ENCODE measurements at regions not wholly inside any gene's neighbourhood (a gene's known extent, or its start where the extent isn't known, plus 50 kb on each side); places are given as distances from the start of the nearest gene placed in this dataset.

GRCh38 chr1:188476606-188477005 is 1647.9 kb downstream of the PLA2G4A start:
- no peak overlapping the region for H3K4me3 ChIP-seq (ENCODE audit: low read length)
- no peaks in the 10 kb centered on the region for H3K9me3 ChIP-seq (ENCODE audit: control insufficient read depth, insufficient read depth, low read length)
- no peaks in the 10 kb centered on the region for H3K36me3 ChIP-seq (ENCODE audit: control insufficient read depth, insufficient read depth, low read length)
- H3K27ac ChIP-seq (ENCODE audit: low read length): no peak overlapping the region
- no peaks in the 10 kb centered on the region for H3K4me1 ChIP-seq (ENCODE audit: control insufficient read depth, insufficient read depth, low read length)
- no CpG with 5 or more reads among the region's 1 CpG for WGBS (ENCODE audit: insufficient coverage, insufficient read length)
- no peak for DNase-seq (ENCODE audit: low read depth, low spot score)
- H3K27me3 ChIP-seq (ENCODE audit: control insufficient read depth, insufficient read depth, low read length): no peaks in the 10 kb centered on the region

- H3K4me1 ChIP-seq (ENCODE audit: control insufficient read depth, insufficient read depth, low read length): no peaks in the 10 kb centered on the region
- no peaks in the 10 kb centered on the region for H3K36me3 ChIP-seq (ENCODE audit: control insufficient read depth, insufficient read depth, low read length)
- no peaks in the 10 kb centered on the region for H3K27me3 ChIP-seq (ENCODE audit: control insufficient read depth, insufficient read depth, low read length)
- DNase-seq (ENCODE audit: low read depth, low spot score): no peak
- no CpG with 5 or more reads among the region's 5 CpGs for WGBS (ENCODE audit: insufficient coverage, insufficient read length)
- H3K9me3 ChIP-seq (ENCODE audit: control insufficient read depth, insufficient read depth, low read length): no peaks in the 10 kb centered on the region
- H3K27ac ChIP-seq (ENCODE audit: low read length): no peak overlapping the region
- H3K4me3 ChIP-seq (ENCODE audit: low read length): no peak overlapping the region
These were observed 1660.8 kb downstream of the PLA2G4A start for GRCh38 chr1:188489336-188490112.

- no CpG with 5 or more reads among the region's 1 CpG for WGBS (ENCODE audit: insufficient coverage, insufficient read length)
These were observed 1667.8 kb downstream of the PLA2G4A start for GRCh38 chr1:188496506-188496905.

GRCh38 chr1:188497020-188497419 is 1668.3 kb downstream of the PLA2G4A start:
- no CpG with 5 or more reads among the region's 1 CpG for WGBS (ENCODE audit: insufficient coverage, insufficient read length)
- Histone ChIP-seq H3K36me3 (ENCODE audit: control insufficient read depth, insufficient read depth, low read length) (no peaks in the 10 kb centered on the region), H3K4me1 (ENCODE audit: control insufficient read depth, insufficient read depth, low read length) (no peaks in the 10 kb centered on the region), H3K9me3 (ENCODE audit: control insufficient read depth, insufficient read depth, low read length) (no peaks in the 10 kb centered on the region), H3K27me3 (ENCODE audit: control insufficient read depth, insufficient read depth, low read length) (no peaks in the 10 kb centered on the region), H3K4me3 (ENCODE audit: low read length) (no peak overlapping the region), H3K27ac (ENCODE audit: low read length) (no peak overlapping the region)
- DNase-seq (ENCODE audit: low read depth, low spot score): no peak

More at GRCh38 chr1:188496506-188496905, 1667.8 kb downstream of the PLA2G4A start:
- no peak for DNase-seq (ENCODE audit: low read depth, low spot score)
- no peak overlapping the region for H3K27ac ChIP-seq (ENCODE audit: low read length)
- H3K36me3 ChIP-seq (ENCODE audit: control insufficient read depth, insufficient read depth, low read length): no peaks in the 10 kb centered on the region
- no peaks in the 10 kb centered on the region for H3K9me3 ChIP-seq (ENCODE audit: control insufficient read depth, insufficient read depth, low read length)
- H3K27me3 ChIP-seq (ENCODE audit: control insufficient read depth, insufficient read depth, low read length): no peaks in the 10 kb centered on the region
- no peak overlapping the region for H3K4me3 ChIP-seq (ENCODE audit: low read length)
- no peaks in the 10 kb centered on the region for H3K4me1 ChIP-seq (ENCODE audit: control insufficient read depth, insufficient read depth, low read length)

GRCh38 chr1:188499690-188500089 is 1670.9 kb downstream of the PLA2G4A start:
- Histone ChIP-seq H3K9me3 (ENCODE audit: control insufficient read depth, insufficient read depth, low read length) (no peaks in the 10 kb centered on the region), H3K27ac (ENCODE audit: low read length) (no peak overlapping the region), H3K4me3 (ENCODE audit: low read length) (no peak overlapping the region), H3K27me3 (ENCODE audit: control insufficient read depth, insufficient read depth, low read length) (no peaks in the 10 kb centered on the region), H3K4me1 (ENCODE audit: control insufficient read depth, insufficient read depth, low read length) (no peaks in the 10 kb centered on the region), H3K36me3 (ENCODE audit: control insufficient read depth, insufficient read depth, low read length) (no peaks in the 10 kb centered on the region)
- WGBS (ENCODE audit: insufficient coverage, insufficient read length): no CpG with 5 or more reads among the region's 1 CpG
- no peak for DNase-seq (ENCODE audit: low read depth, low spot score)

GRCh38 chr1:188514917-188515316 is 1686.2 kb downstream of the PLA2G4A start:
- Histone ChIP-seq H3K27ac (ENCODE audit: low read length) (no peak overlapping the region), H3K4me3 (ENCODE audit: low read length) (no peak overlapping the region), H3K36me3 (ENCODE audit: control insufficient read depth, insufficient read depth, low read length) (no peaks in the 10 kb centered on the region), H3K9me3 (ENCODE audit: control insufficient read depth, insufficient read depth, low read length) (no peaks in the 10 kb centered on the region), H3K27me3 (ENCODE audit: control insufficient read depth, insufficient read depth, low read length) (no peaks in the 10 kb centered on the region), H3K4me1 (ENCODE audit: control insufficient read depth, insufficient read depth, low read length) (no peaks in the 10 kb centered on the region)
- WGBS (ENCODE audit: insufficient coverage, insufficient read length): no CpG with 5 or more reads among the region's 3 CpGs
- DNase-seq (ENCODE audit: low read depth, low spot score): no peak

- no peaks in the 10 kb centered on the region for H3K4me1 ChIP-seq (ENCODE audit: control insufficient read depth, insufficient read depth, low read length)
- no peak overlapping the region for H3K4me3 ChIP-seq (ENCODE audit: low read length)
- no peaks in the 10 kb centered on the region for H3K36me3 ChIP-seq (ENCODE audit: control insufficient read depth, insufficient read depth, low read length)
- H3K9me3 ChIP-seq (ENCODE audit: control insufficient read depth, insufficient read depth, low read length): no peaks in the 10 kb centered on the region
- DNase-seq (ENCODE audit: low read depth, low spot score): no peak
- no peaks in the 10 kb centered on the region for H3K27me3 ChIP-seq (ENCODE audit: control insufficient read depth, insufficient read depth, low read length)
- no peak overlapping the region for H3K27ac ChIP-seq (ENCODE audit: low read length)
- no CpG with 5 or more reads among the region's 1 CpG for WGBS (ENCODE audit: insufficient coverage, insufficient read length)
These were observed 1688.4 kb downstream of the PLA2G4A start for GRCh38 chr1:188517139-188517538.

- no CpG with 5 or more reads among the region's 4 CpGs for WGBS (ENCODE audit: insufficient coverage, insufficient read length)
- H3K27me3 ChIP-seq (ENCODE audit: control insufficient read depth, insufficient read depth, low read length): no peaks in the 10 kb centered on the region
- no peaks in the 10 kb centered on the region for H3K36me3 ChIP-seq (ENCODE audit: control insufficient read depth, insufficient read depth, low read length)
- no peak overlapping the region for H3K27ac ChIP-seq (ENCODE audit: low read length)
- DNase-seq (ENCODE audit: low read depth, low spot score): no peak
- no peak overlapping the region for H3K4me3 ChIP-seq (ENCODE audit: low read length)
- H3K4me1 ChIP-seq (ENCODE audit: control insufficient read depth, insufficient read depth, low read length): no peaks in the 10 kb centered on the region
- no peaks in the 10 kb centered on the region for H3K9me3 ChIP-seq (ENCODE audit: control insufficient read depth, insufficient read depth, low read length)
These were observed 1722.4 kb downstream of the PLA2G4A start for GRCh38 chr1:188551176-188551575.

- no peak overlapping the region for H3K4me3 ChIP-seq (ENCODE audit: low read length)
- no peaks in the 10 kb centered on the region for H3K9me3 ChIP-seq (ENCODE audit: control insufficient read depth, insufficient read depth, low read length)
- no peaks in the 10 kb centered on the region for H3K36me3 ChIP-seq (ENCODE audit: control insufficient read depth, insufficient read depth, low read length)
- H3K27me3 ChIP-seq (ENCODE audit: control insufficient read depth, insufficient read depth, low read length): no peaks in the 10 kb centered on the region
- no peak for DNase-seq (ENCODE audit: low read depth, low spot score)
- no peak overlapping the region for H3K27ac ChIP-seq (ENCODE audit: low read length)
- no peaks in the 10 kb centered on the region for H3K4me1 ChIP-seq (ENCODE audit: control insufficient read depth, insufficient read depth, low read length)
These were observed 1728.3 kb downstream of the PLA2G4A start for GRCh38 chr1:188557053-188557452.

- Histone ChIP-seq H3K4me1 (ENCODE audit: control insufficient read depth, insufficient read depth, low read length) (no peaks in the 10 kb centered on the region), H3K27me3 (ENCODE audit: control insufficient read depth, insufficient read depth, low read length) (no peaks in the 10 kb centered on the region), H3K9me3 (ENCODE audit: control insufficient read depth, insufficient read depth, low read length) (no peaks in the 10 kb centered on the region), H3K4me3 (ENCODE audit: low read length) (no peak overlapping the region), H3K36me3 (ENCODE audit: control insufficient read depth, insufficient read depth, low read length) (no peaks in the 10 kb centered on the region), H3K27ac (ENCODE audit: low read length) (no peak overlapping the region)
- no CpG with 5 or more reads among the region's 2 CpGs for WGBS (ENCODE audit: insufficient coverage, insufficient read length)
- no peak for DNase-seq (ENCODE audit: low read depth, low spot score)
These were observed 1754.3 kb downstream of the PLA2G4A start for GRCh38 chr1:188582911-188583532.

GRCh38 chr1:188584119-188584518 is 1755.4 kb downstream of the PLA2G4A start:
- no CpG with 5 or more reads among the region's 2 CpGs for WGBS (ENCODE audit: insufficient coverage, insufficient read length)
- no peaks in the 10 kb centered on the region for H3K9me3 ChIP-seq (ENCODE audit: control insufficient read depth, insufficient read depth, low read length)
- no peaks in the 10 kb centered on the region for H3K27me3 ChIP-seq (ENCODE audit: control insufficient read depth, insufficient read depth, low read length)
- no peaks in the 10 kb centered on the region for H3K36me3 ChIP-seq (ENCODE audit: control insufficient read depth, insufficient read depth, low read length)
- H3K4me3 ChIP-seq (ENCODE audit: low read length): no peak overlapping the region
- no peak for DNase-seq (ENCODE audit: low read depth, low spot score)
- H3K4me1 ChIP-seq (ENCODE audit: control insufficient read depth, insufficient read depth, low read length): no peaks in the 10 kb centered on the region
- H3K27ac ChIP-seq (ENCODE audit: low read length): no peak overlapping the region

All from iPS DF 6.9 (cell line).